HEK293 (cell line): ENCODE measurements at regions not wholly inside any gene's neighbourhood (a gene's known extent, or its start where the extent isn't known, plus 50 kb on each side); places are given as distances from the start of the nearest gene placed in this dataset.

ENCODE experiments used
- CTCF ChIP-seq: fragments of 450-650 bp; formaldehyde crosslinking; IDR thresholded peaks from 2 replicates; pipeline ENCODE4 v1.5.1; 2016; ENCODE audit warnings: missing biosample characterization, missing genetic modification characterization
- MYNN ChIP-seq: fragments of 450-650 bp; formaldehyde crosslinking; IDR thresholded peaks from 2 replicates; pipeline ENCODE4 v1.5.1; 2016; ENCODE audit warnings: missing biosample characterization, missing genetic modification characterization, borderline replicate concordance
- OVOL3 ChIP-seq: fragments of 450-650 bp; formaldehyde crosslinking; IDR thresholded peaks from 2 replicates; pipeline ENCODE4 v1.5.1; 2016; ENCODE audit warnings: missing biosample characterization, missing genetic modification characterization
- SETDB1 ChIP-seq: IDR thresholded peaks from one replicate; pipeline ENCODE4 v1.6.1; 2017; ENCODE audit warnings: mild to moderate bottlenecking, low read length, moderate library complexity, mixed read lengths; ENCODE audit not compliant: insufficient read length
- ZBTB11 ChIP-seq: fragments of 450-650 bp; formaldehyde crosslinking; conservative IDR thresholded peaks from 2 replicates; pipeline ENCODE4 v1.5.1; 2016; ENCODE audit warnings: low read depth, missing biosample characterization, missing genetic modification characterization
- ZNF274 ChIP-seq, 2 experiments: fragments of 200-500 bp in 1 of 2; fragments of 450-650 bp in 1 of 2; sonication (Bioruptor generic) in 1 of 2; formaldehyde crosslinking in 1 of 2; IDR thresholded peaks; 2 replicates each; pipeline versions ENCODE4 v1.5.1 to v1.6.1; 2014 to 2016; ENCODE audit warnings: borderline replicate concordance in 1 of 2, inconsistent platforms in 1 of 2, low read length in 1 of 2, missing biosample characterization in 1 of 2, missing genetic modification characterization in 1 of 2
- ZNF362 ChIP-seq: fragments of 450-650 bp; formaldehyde crosslinking; IDR thresholded peaks from 2 replicates; pipeline ENCODE4 v1.5.1; 2016; ENCODE audit warnings: missing biosample characterization, missing genetic modification characterization
- ZNF501 ChIP-seq: fragments of 450-650 bp; formaldehyde crosslinking; IDR thresholded peaks from 2 replicates; pipeline ENCODE4 v1.5.1; 2016; ENCODE audit warnings: missing biosample characterization, missing genetic modification characterization

GRCh38 chr1:228986093-228986904 is 251.0 kb downstream of the RHOU start:
- TF ChIP-seq SETDB1 (no peak), MYNN (no peak), ZNF501 (no peak), ZBTB11 (no peak), ZNF362 (tag by site-specific recombination) (no peak), CTCF (tag by site-specific recombination) (no peak), ZNF274 (IDR thresholded peaks at IDR 0.05; ENCODE audit: low read length) (no peak), ZNF274 (tag by site-specific recombination; IDR thresholded peaks at IDR 0.05; ENCODE audit: borderline replicate concordance) (no peak), OVOL3 (tag by site-specific recombination) (no peak)
